Hematopoietic multipotent progenitor cell treated with erythropoietin and hydrocortisone succinate and interleukin-3 and kit ligand, for 17 days (in vitro differentiated cells): ENCODE measurements at regions not wholly inside any gene's neighbourhood (a gene's known extent, or its start where the extent isn't known, plus 50 kb on each side); places are given as distances from the start of the nearest gene placed in this dataset.

Experiments
- DNase-seq: peaks from one replicate; pipeline ENCODE4 v3.0.0-alpha.2; 2015; ENCODE audit warnings: low spot score

DNA sequence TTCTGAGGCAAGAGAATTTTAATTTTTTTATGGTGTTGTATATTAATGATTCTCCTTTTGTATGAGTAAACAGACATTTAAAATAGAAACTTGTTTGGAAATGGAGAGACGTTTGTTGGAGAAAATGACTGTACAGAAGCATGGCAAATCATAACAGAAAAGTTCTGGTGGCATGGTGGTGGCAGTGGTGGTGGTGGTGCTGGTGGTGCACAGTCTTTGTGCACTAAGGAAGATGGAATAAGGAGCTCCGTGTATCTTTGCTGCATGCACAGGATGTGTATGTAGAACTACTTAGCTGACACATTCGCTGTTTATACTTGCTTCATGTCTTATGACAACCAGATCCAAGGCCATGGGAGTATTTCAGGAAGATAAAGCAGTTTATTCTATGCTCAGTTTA lies 294.9 kb downstream of the UTRN start:
- DNase-seq: no peak

- no peak for DNase-seq
Measured at GRCh38 chr6:144580771-144581170, 295.6 kb downstream of the UTRN start.

GRCh38 chr6:144581812-144582537 lies 296.8 kb downstream of the UTRN start:
- DNase-seq: no peak

GRCh38 chr6:144582939-144583613 lies 297.9 kb downstream of the UTRN start:
- no peak for DNase-seq

DNA sequence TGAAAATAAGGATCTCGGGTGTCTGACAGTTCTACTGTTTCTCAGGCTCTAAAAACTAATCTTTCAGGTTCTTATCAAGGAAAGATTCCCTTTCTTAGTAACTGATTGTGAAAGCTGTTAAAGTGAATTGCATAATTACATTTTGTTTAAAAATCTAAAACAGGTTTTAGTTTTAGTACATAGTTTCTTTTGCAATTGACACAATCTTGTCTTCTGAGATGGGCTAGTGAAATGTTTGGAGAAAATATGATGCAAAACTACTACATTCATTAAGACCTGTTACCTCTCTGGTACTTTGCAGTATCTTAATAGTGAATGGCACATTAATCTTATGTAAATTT lies 298.4 kb downstream of the UTRN start:
- no peak for DNase-seq

- DNase-seq: no peak
Measured at GRCh38 chr6:144585217-144585814, 300.2 kb downstream of the UTRN start.

- no peak for DNase-seq
Measured at GRCh38 chr6:144586986-144587385, 301.9 kb downstream of the UTRN start.

- no peak for DNase-seq
Measured at GRCh38 chr6:144588697-144589325, 303.7 kb downstream of the UTRN start.

- no peak for DNase-seq
Measured at GRCh38 chr6:144590532-144590931, 305.4 kb downstream of the UTRN start.

GRCh38 chr6:144593392-144593791 lies 308.3 kb downstream of the UTRN start:
- no peak for DNase-seq

DNA sequence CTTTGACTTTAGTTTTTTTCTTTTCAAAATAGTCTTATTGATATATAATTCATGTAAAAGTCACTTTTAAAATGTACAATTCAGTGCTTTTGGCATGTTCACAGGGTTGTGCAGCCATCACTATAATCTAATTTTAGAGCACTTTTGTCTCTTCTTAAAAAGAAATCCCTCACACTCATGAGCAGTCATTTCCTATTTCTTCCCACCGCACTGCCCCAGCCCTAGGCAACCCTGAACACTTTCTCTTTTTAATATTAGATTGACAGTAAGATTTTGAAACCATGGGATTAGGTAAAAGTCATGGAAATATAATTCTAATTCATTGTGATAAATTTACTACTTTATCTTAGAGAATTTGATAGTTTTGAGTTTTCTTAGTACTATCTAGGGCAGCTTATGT lies 309.4 kb downstream of the UTRN start:
- DNase-seq: no peak

DNA sequence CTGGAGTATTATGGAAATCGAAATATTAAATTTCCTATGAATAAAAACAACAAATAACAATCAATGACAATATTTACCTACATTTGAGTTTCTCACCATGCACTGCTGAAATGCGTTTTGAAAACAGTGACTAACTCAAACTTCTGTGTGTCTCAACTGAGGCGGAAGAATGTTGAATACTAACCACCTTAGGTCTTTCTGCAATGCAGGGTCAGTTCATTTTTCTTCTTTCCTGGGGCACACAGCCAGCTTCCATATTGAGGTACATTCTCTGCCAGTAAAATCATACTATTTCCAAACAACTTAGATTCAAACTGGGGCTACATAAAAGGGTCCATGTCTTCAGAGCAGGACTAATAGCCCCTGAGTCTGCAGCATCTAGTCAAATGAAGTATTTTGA lies 310.1 kb downstream of the UTRN start:
- no peak for DNase-seq

- DNase-seq: no peak
Measured at GRCh38 chr6:144597511-144597910, 312.4 kb downstream of the UTRN start.

GRCh38 chr6:144599615-144600014 lies 314.5 kb downstream of the UTRN start:
- no peak for DNase-seq

DNA sequence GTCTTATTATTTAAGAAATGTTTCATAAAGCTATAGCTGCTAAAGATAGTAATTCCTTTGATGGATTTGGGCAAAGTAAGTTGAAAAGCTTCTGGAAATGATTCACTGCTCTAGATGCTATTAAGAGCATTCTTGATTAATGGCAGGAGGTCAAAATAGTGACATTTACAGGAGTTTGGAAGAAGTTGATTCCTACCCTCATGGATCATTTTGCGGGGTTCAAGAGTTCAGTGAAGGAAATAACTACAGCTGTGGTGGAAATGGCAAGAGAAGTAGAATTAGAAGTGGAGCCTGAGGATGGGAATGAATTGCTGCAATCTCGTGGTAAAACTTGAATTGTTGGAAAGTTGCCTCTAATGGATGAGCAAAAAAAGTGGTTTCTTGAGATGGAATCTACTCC lies 316.1 kb downstream of the UTRN start:
- no peak for DNase-seq

- DNase-seq: no peak
Measured at GRCh38 chr6:144602523-144603180, 317.5 kb downstream of the UTRN start.

- no peak for DNase-seq
Measured at GRCh38 chr6:144606083-144606482, 320.9 kb downstream of the UTRN start.

- no peak for DNase-seq
Measured at GRCh38 chr6:144607998-144608735, 323.0 kb downstream of the UTRN start.

DNA sequence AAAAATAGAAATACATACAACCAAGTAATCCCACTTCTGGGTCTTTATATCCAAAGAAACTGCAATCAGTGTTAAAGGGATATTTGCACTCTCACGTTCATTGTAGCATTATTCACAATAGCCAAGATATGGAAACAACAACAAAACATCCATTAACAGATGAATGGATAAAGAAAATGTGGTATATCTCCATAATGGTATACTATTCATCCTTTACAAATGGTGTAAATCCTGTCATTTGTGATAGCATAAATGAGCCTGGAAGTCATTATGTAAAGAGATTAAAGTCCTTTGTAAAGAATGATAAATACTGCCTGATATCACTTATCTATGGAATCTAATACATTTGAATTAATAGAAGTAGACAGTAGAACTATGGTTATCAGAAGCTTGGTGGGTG lies 327.7 kb downstream of the UTRN start:
- DNase-seq: no peak

DNA sequence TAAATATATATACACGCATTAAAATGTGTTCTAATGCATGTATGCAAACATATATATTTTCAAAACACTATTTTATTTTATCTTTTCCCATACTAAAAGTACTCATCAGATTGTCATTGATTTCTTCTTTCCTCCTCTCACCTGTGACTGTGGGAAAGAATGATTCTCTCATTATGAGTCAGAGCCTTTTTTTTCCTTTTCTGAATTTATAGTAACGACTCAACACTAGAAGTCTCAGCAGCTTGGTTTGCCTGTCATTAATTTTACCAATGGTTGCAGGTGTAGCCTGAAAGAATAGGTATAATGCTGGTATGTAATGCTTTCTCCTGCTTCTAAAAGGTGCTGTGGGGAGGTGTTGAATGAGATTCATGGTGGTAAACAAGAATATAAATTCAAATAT lies 328.7 kb downstream of the UTRN start:
- DNase-seq: no peak

- no peak for DNase-seq
Measured at GRCh38 chr6:144615870-144616269, 330.7 kb downstream of the UTRN start.

- no peak for DNase-seq
Measured at GRCh38 chr6:144617191-144617590, 332.1 kb downstream of the UTRN start.
